Hypothalamus (tissue), 51 donors: ENCODE measurements at regions not wholly inside any gene's neighbourhood (a gene's known extent, or its start where the extent isn't known, plus 50 kb on each side); places are given as distances from the start of the nearest gene placed in this dataset.
"Not testable (repeated sequence)": the region's sequence is repeated elsewhere in the genome, so short reads cannot be mapped to it uniquely, and the experiment has no call there.

Source experiments
- DNase-seq, 51 donors: peaks; one replicate each; lab custom pipeline; 2025; lab: John Stamatoyannopoulos, UW

- peak in 9 of 51 donors; percentile 1 to 22 (median 10) for DNase-seq
These were observed 445.1 kb downstream of the SIPA1L2 start for GRCh38 chr1:232184561-232185530.

GRCh38 chr1:232183802-232184201, 446.1 kb downstream of the SIPA1L2 start:
- DNase-seq = no peak

GRCh38 chr1:232183266-232183800, 446.6 kb downstream of the SIPA1L2 start:
- no peak for DNase-seq

GRCh38 chr1:232182236-232182635, 447.7 kb downstream of the SIPA1L2 start:
- no peak for DNase-seq

GRCh38 chr1:232180779-232181136, 449.2 kb downstream of the SIPA1L2 start:
- no peak for DNase-seq

- no peak for DNase-seq
These were observed 449.8 kb downstream of the SIPA1L2 start for GRCh38 chr1:232179896-232180778.

- DNase-seq = no peak
These were observed 451.7 kb downstream of the SIPA1L2 start for GRCh38 chr1:232178191-232178590.

GRCh38 chr1:232177438-232177837, 452.5 kb downstream of the SIPA1L2 start:
- DNase-seq = no peak

- no peak for DNase-seq
These were observed 453.7 kb downstream of the SIPA1L2 start for GRCh38 chr1:232176222-232176621.

GRCh38 chr1:232174306-232174705, 455.6 kb downstream of the SIPA1L2 start:
- DNase-seq = peak in 1 of 51 donors; percentile 9

GRCh38 chr1:232172563-232172962, 457.4 kb downstream of the SIPA1L2 start:
- no peak for DNase-seq

- no peak for DNase-seq
These were observed 459.0 kb downstream of the SIPA1L2 start for GRCh38 chr1:232170909-232171308.

GRCh38 chr1:232169436-232169835, 460.5 kb downstream of the SIPA1L2 start:
- DNase-seq = no peak

- no peak for DNase-seq
These were observed 461.4 kb downstream of the SIPA1L2 start for GRCh38 chr1:232168508-232168907.

- no peak for DNase-seq
These were observed 463.0 kb downstream of the SIPA1L2 start for GRCh38 chr1:232166942-232167341.

- DNase-seq = no peak
These were observed 465.6 kb downstream of the SIPA1L2 start for GRCh38 chr1:232164078-232164963.

GRCh38 chr1:232163533-232163932, 466.4 kb downstream of the SIPA1L2 start:
- no peak for DNase-seq

- DNase-seq = no peak
These were observed 467.9 kb downstream of the SIPA1L2 start for GRCh38 chr1:232162001-232162400.

- DNase-seq = not testable (repeated sequence)
These were observed 471.4 kb downstream of the SIPA1L2 start for GRCh38 chr1:232158558-232158957.

- not testable (repeated sequence) for DNase-seq
These were observed 473.9 kb downstream of the SIPA1L2 start for GRCh38 chr1:232156070-232156469.
